H1 (cell line): ENCODE measurements at regions not wholly inside any gene's neighbourhood (a gene's known extent, or its start where the extent isn't known, plus 50 kb on each side); places are given as distances from the start of the nearest gene placed in this dataset.

Source experiments
- BRCA1 ChIP-seq: IDR thresholded peaks from 2 replicates; pipeline ENCODE4 v1.6.1; 2012; ENCODE audit warnings: low read depth, low read length, improper control_type of control experiment
- E2F6 ChIP-seq: IDR thresholded peaks from 2 replicates; pipeline ENCODE4 v1.6.1; 2012; ENCODE audit warnings: inconsistent platforms
- FOSL1 ChIP-seq: IDR thresholded peaks from 2 replicates; pipeline ENCODE4 v1.6.1; 2011; ENCODE audit warnings: mild to moderate bottlenecking, low read depth, low read length, moderate library complexity; ENCODE audit not compliant: insufficient read depth
- MAX ChIP-seq: IDR thresholded peaks from 2 replicates; pipeline ENCODE4 v1.6.1; 2012; ENCODE audit warnings: inconsistent platforms
- RAD21 ChIP-seq, 2 experiments: IDR thresholded peaks in 1 of 2; conservative IDR thresholded peaks in 1 of 2; 2 replicates each; pipeline ENCODE4 v1.6.1; 2011; ENCODE audit warnings: low read depth in 2 of 2, low read length in 2 of 2, improper control_type of control experiment in 1 of 2, inconsistent platforms in 1 of 2, mild to moderate bottlenecking in 1 of 2, moderate library complexity in 1 of 2
- SRF ChIP-seq: IDR thresholded peaks from 2 replicates; pipeline ENCODE4 v1.6.1; 2011; ENCODE audit warnings: mild to moderate bottlenecking, low read depth, low read length, moderate library complexity
- TBP ChIP-seq: IDR thresholded peaks from 2 replicates; pipeline ENCODE4 v1.6.1; 2011; ENCODE audit warnings: low read depth, low read length, improper control_type of control experiment
- TCF12 ChIP-seq: IDR thresholded peaks from 2 replicates; pipeline ENCODE4 v1.6.1; 2011; ENCODE audit warnings: low read depth, mild to moderate bottlenecking, low read length
- TEAD4 ChIP-seq: IDR thresholded peaks from 2 replicates; pipeline ENCODE4 v1.6.1; 2012; ENCODE audit warnings: low read depth, low read length, inconsistent platforms, mixed read lengths
- TF ChIP-seq, protein P1 (sequence below): fragments of 300-600 bp; sonication (generic); IDR thresholded peaks from 2 replicates; pipeline ENCODE4 v1.7.1; 2012; ENCODE audit warnings: low read length, moderate library complexity, mild to moderate bottlenecking, inconsistent platforms; ENCODE audit not compliant: insufficient replicate concordance

- TF ChIP-seq, protein P1, sequence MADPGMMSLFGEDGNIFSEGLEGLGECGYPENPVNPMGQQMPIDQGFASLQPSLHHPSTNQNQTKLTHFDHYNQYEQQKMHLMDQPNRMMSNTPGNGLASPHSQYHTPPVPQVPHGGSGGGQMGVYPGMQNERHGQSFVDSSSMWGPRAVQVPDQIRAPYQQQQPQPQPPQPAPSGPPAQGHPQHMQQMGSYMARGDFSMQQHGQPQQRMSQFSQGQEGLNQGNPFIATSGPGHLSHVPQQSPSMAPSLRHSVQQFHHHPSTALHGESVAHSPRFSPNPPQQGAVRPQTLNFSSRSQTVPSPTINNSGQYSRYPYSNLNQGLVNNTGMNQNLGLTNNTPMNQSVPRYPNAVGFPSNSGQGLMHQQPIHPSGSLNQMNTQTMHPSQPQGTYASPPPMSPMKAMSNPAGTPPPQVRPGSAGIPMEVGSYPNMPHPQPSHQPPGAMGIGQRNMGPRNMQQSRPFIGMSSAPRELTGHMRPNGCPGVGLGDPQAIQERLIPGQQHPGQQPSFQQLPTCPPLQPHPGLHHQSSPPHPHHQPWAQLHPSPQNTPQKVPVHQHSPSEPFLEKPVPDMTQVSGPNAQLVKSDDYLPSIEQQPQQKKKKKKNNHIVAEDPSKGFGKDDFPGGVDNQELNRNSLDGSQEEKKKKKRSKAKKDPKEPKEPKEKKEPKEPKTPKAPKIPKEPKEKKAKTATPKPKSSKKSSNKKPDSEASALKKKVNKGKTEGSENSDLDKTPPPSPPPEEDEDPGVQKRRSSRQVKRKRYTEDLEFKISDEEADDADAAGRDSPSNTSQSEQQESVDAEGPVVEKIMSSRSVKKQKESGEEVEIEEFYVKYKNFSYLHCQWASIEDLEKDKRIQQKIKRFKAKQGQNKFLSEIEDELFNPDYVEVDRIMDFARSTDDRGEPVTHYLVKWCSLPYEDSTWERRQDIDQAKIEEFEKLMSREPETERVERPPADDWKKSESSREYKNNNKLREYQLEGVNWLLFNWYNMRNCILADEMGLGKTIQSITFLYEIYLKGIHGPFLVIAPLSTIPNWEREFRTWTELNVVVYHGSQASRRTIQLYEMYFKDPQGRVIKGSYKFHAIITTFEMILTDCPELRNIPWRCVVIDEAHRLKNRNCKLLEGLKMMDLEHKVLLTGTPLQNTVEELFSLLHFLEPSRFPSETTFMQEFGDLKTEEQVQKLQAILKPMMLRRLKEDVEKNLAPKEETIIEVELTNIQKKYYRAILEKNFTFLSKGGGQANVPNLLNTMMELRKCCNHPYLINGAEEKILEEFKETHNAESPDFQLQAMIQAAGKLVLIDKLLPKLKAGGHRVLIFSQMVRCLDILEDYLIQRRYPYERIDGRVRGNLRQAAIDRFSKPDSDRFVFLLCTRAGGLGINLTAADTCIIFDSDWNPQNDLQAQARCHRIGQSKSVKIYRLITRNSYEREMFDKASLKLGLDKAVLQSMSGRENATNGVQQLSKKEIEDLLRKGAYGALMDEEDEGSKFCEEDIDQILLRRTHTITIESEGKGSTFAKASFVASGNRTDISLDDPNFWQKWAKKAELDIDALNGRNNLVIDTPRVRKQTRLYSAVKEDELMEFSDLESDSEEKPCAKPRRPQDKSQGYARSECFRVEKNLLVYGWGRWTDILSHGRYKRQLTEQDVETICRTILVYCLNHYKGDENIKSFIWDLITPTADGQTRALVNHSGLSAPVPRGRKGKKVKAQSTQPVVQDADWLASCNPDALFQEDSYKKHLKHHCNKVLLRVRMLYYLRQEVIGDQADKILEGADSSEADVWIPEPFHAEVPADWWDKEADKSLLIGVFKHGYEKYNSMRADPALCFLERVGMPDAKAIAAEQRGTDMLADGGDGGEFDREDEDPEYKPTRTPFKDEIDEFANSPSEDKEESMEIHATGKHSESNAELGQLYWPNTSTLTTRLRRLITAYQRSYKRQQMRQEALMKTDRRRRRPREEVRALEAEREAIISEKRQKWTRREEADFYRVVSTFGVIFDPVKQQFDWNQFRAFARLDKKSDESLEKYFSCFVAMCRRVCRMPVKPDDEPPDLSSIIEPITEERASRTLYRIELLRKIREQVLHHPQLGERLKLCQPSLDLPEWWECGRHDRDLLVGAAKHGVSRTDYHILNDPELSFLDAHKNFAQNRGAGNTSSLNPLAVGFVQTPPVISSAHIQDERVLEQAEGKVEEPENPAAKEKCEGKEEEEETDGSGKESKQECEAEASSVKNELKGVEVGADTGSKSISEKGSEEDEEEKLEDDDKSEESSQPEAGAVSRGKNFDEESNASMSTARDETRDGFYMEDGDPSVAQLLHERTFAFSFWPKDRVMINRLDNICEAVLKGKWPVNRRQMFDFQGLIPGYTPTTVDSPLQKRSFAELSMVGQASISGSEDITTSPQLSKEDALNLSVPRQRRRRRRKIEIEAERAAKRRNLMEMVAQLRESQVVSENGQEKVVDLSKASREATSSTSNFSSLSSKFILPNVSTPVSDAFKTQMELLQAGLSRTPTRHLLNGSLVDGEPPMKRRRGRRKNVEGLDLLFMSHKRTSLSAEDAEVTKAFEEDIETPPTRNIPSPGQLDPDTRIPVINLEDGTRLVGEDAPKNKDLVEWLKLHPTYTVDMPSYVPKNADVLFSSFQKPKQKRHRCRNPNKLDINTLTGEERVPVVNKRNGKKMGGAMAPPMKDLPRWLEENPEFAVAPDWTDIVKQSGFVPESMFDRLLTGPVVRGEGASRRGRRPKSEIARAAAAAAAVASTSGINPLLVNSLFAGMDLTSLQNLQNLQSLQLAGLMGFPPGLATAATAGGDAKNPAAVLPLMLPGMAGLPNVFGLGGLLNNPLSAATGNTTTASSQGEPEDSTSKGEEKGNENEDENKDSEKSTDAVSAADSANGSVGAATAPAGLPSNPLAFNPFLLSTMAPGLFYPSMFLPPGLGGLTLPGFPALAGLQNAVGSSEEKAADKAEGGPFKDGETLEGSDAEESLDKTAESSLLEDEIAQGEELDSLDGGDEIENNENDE: no peak
- TF ChIP-seq FOSL1 (no peak), SRF (no peak), MAX (no peak), TEAD4 (no peak), TCF12 (no peak), E2F6 (no peak), RAD21 (IDR thresholded peaks at IDR 0.05 in 1 of 2, conservative IDR thresholded peaks at IDR 0.05 in 1 of 2; ENCODE audit: low read depth in 2 of 2, low read length in 2 of 2) (no peak), TBP (no peak), BRCA1 (no peak)
Measured at GRCh38 chr10:3364768-3365480, 192.3 kb upstream of the PITRM1 start (continued).
